ENCODE measurements at regions not wholly inside any gene's neighbourhood (a gene's known extent, or its start where the extent isn't known, plus 50 kb on each side); places are given as distances from the start of the nearest gene placed in this dataset.
A peak's percentile ranks its signal among the peaks of the same experiment; 100 is the strongest.

GRCh38 chr10:15462253-15462897, 91.3 kb upstream of the FAM171A1 start:
- DNase-seq = no peak

- no peak for DNase-seq
Observed at GRCh38 chr10:15461353-15462108, 90.4 kb upstream of the FAM171A1 start.

- DNase-seq = no peak
Observed at GRCh38 chr10:15460661-15461060, 89.6 kb upstream of the FAM171A1 start.

GRCh38 chr10:15459218-15459617, 88.1 kb upstream of the FAM171A1 start:
- no peak for DNase-seq

- no peak for DNase-seq
Observed at GRCh38 chr10:15457382-15457781, 86.3 kb upstream of the FAM171A1 start.

- DNase-seq = no peak
Observed at GRCh38 chr10:15455456-15455855, 84.4 kb upstream of the FAM171A1 start.

GRCh38 chr10:15453926-15454325, 82.8 kb upstream of the FAM171A1 start:
- no peak for DNase-seq

- no peak for DNase-seq
Observed at GRCh38 chr10:15453457-15453856, 82.4 kb upstream of the FAM171A1 start.

GRCh38 chr10:15452545-15452944, 81.5 kb upstream of the FAM171A1 start:
- no peak for DNase-seq

- no peak for DNase-seq
Observed at GRCh38 chr10:15451137-15452094, 80.3 kb upstream of the FAM171A1 start.

- DNase-seq = no peak
Observed at GRCh38 chr10:15448598-15448997, 77.5 kb upstream of the FAM171A1 start.

- no peak for DNase-seq
Observed at GRCh38 chr10:15445006-15445390, 73.9 kb upstream of the FAM171A1 start.

- DNase-seq = no peak
Observed at GRCh38 chr10:15444105-15445005, 73.3 kb upstream of the FAM171A1 start.

- no peak for DNase-seq
Observed at GRCh38 chr10:15442056-15442455, 71.0 kb upstream of the FAM171A1 start.

GRCh38 chr10:15440204-15440711, 69.2 kb upstream of the FAM171A1 start:
- DNase-seq = no peak

- DNase-seq = no peak
Observed at GRCh38 chr10:15439341-15439842, 68.3 kb upstream of the FAM171A1 start.

- DNase-seq = no peak
Observed at GRCh38 chr10:15436696-15437095, 65.6 kb upstream of the FAM171A1 start.

- DNase-seq = peak in 1 of 2 donors; percentile 46
Observed at GRCh38 chr10:15433850-15434537, 62.9 kb upstream of the FAM171A1 start.

GRCh38 chr10:15432266-15432665, 61.2 kb upstream of the FAM171A1 start:
- DNase-seq = no peak

- no peak for DNase-seq
Observed at GRCh38 chr10:15430969-15431771, 60.1 kb upstream of the FAM171A1 start.
